GM12865 (cell line): ENCODE measurements at regions not wholly inside any gene's neighbourhood (a gene's known extent, or its start where the extent isn't known, plus 50 kb on each side); places are given as distances from the start of the nearest gene placed in this dataset.

Source experiments
- DNase-seq: peaks from one replicate; pipeline ENCODE4 v3.0.0; 2010; ENCODE audit warnings: low read depth
- H3K4me3 ChIP-seq: 2 replicates; pipeline ENCODE4 v1.5.1; 2011; ENCODE audit warnings: mild to moderate bottlenecking, low read depth, low read length, control low read depth
- CTCF ChIP-seq: IDR thresholded peaks from 2 replicates; pipeline ENCODE4 v1.5.1; 2011; ENCODE audit warnings: low read length, control low read depth, low read depth, inconsistent platforms; ENCODE audit not compliant: insufficient read depth; ENCODE audit errors: missing control alignments

GRCh38 chr18:77896586-77897252 is 647.1 kb downstream of the GALR1 start:
- no peak overlapping the region for H3K4me3 ChIP-seq
- DNase-seq, result no peak
- TF ChIP-seq CTCF, result no peak

DNA sequence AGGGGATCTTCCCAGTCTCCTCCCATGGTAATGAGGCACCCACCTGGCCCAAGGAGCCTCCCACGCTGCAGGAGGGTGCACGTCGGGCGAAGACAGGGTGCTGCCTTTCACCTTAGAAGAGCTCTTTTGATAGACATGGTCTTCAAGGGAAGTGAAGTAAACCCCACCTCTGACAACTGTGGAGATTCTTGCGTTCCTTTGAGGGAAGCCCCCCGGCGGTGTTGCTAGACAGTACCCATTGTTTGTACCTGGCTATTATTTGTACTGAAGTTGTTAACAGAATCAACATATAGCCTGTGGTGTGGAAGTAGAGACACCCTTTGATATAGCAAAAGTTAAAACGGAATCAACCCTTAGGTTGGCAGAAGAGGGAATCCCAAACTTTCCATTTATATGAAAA is 648.0 kb downstream of the GALR1 start:
- no peak overlapping the region for H3K4me3 ChIP-seq
- no peak for DNase-seq
- no peak for TF ChIP-seq CTCF

DNA sequence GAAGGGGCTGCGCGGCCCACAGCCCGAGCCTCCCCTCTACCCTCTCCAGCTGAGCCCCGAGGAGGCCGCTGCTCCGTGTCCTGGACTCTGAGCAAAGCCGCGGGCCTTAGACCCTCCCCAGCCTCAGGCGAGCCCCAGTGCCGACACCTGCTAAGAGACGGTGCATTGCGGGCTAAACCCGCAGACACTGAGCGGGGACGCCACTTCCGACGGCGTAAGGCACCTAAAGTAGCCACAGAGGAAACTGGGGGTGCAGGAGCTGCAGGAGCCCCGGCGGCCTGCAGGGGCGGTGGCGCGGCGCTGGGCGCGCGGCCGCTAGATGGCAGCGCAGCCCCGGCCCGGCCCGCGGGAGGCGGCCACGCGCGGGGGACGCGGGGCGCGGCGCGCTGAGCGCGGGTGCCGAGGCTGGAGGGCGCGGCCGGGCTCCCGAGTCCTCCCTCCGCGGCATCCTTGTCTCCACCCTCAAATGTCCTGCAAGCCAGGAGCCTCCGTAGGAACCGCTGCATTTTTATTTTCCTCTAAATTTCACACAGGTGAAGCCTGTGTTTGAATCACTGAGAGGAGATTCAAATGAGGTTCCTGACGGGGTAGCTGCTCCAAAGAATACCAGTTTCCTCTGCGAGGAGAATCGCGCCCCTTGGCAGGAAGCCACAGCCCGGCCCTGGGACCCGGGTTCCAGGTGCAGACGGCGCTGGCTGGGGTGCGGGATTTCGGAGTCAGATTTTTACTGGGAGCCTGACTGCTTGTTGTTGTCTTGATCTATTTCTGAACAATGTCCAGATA is 650.5 kb downstream of the GALR1 start:
- DNase-seq, result peak; percentile 59
- no peak overlapping the region; the same call in 1 of the 2 replicates for H3K4me3 ChIP-seq
- TF ChIP-seq CTCF, result peak; percentile 91

- no peak for TF ChIP-seq CTCF
- no peak overlapping the region for H3K4me3 ChIP-seq
- no peak for DNase-seq
Observed at GRCh38 chr18:77905011-77905410, 655.4 kb downstream of the GALR1 start.

GRCh38 chr18:77905449-77906055 is 655.9 kb downstream of the GALR1 start:
- no peak for DNase-seq
- no peak overlapping the region for H3K4me3 ChIP-seq
- no peak for TF ChIP-seq CTCF

GRCh38 chr18:77906103-77906892 is 656.6 kb downstream of the GALR1 start:
- no peak for DNase-seq
- H3K4me3 ChIP-seq, result no peak overlapping the region
- no peak for TF ChIP-seq CTCF
